ENCODE measurements at regions not wholly inside any gene's neighbourhood (a gene's known extent, or its start where the extent isn't known, plus 50 kb on each side); places are given as distances from the start of the nearest gene placed in this dataset.
A peak's percentile ranks its signal among the peaks of the same experiment; 100 is the strongest.
"Not testable (repeated sequence)": the region's sequence is repeated elsewhere in the genome, so short reads cannot be mapped to it uniquely, and the experiment has no call there.

- no peak for DNase-seq
Measured at GRCh38 chr4:79850626-79851025, 222.4 kb downstream of the ANTXR2 start.

- DNase-seq: no peak
Measured at GRCh38 chr4:79848329-79848728, 224.7 kb downstream of the ANTXR2 start.

- DNase-seq: no peak
Measured at GRCh38 chr4:79847411-79847810, 225.6 kb downstream of the ANTXR2 start.

DNA sequence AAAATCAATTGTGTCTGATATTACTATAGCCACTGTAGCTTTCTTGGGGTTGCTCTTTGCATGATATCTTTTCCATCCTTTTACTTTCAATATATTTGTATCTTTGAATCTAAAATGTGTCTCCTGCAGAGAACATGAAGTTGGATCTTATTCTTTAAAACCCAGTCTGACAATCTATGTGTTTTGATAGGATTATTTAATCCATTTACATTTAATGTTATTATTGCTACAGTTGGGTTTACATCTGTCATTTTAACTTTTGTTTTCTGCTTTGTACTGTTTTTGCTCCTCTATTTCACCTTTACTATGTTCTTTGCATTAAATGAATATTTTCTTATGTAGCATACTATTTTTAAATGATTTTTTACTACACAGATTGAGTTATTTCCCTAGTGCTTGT is 230.9 kb downstream of the ANTXR2 start:
- DNase-seq: no peak

DNA sequence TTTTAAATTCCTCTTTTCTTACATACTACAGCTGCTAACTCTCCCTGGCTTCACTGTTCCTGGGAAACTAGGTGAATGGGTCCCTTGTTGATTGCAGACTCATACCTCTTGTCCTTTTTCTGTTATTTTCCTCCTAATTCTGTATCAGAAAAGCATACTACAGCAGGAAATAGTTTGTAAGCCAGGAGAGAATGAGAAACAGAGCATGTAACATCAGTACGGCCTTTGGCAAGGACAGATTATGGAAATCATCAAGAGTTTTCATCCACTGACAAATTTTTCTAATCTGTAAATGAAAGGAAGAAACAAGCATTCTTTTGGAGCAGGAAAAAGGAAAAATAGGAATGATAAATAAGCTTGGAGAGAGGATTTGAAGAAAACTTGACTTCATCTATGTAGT is 239.2 kb downstream of the ANTXR2 start:
- no peak for DNase-seq

DNA sequence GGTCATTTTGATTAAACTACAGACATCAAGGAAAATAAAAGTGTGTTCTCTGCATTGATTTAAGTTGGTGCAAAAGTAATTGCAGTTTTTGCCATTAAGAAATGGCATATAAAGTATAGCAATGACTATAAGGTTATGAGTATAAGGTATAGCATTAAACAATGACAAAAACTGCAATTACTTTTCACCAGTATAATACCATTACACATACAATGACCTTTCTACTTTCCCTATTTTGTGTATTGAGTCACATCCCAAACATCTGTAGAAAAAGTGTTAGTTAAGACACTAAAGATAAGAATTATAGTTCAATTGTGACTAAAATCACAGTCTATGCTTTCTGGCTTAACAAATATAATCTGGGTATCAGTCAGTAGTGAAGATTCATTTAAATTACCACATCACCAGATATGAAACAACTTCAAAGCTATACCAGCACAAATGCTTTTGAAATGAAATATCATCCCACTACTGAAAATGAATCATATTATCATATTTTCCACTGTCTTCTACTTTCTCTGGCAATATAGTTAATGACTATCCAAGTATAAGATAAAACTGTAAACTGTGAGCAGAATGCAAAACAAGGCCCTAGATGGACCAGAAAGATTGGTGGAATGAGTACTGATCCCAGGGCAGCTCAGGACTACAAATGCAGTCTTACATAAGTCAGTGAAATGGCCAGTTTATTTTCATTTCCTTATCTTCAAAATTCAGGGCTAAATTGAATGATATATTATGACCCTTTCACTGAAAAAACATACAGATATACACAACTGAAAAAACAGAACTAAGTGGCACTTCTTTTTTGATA is 241.1 kb downstream of the ANTXR2 start:
- DNase-seq: no peak

DNA sequence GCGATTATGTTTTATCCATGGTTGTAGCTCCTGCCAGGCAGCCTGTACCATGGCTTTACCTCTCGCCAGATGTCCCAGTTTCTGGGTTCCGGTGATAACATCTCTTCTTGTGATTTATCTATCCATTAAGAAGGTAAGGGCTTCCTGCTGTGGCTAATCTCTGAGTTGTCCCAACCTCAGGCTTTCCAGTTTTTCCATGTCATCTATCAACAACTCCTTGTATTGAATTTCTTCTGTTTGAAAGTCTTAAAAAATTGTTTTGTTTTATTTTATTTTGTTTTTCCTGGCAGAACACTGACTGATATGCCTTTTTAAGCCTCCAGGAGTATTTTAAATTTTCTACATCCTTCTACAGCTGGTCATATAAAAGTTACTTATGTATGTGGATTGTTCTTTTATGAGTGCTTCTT is 241.9 kb downstream of the ANTXR2 start:
- DNase-seq: no peak

- no peak for DNase-seq
Measured at GRCh38 chr4:79827283-79827682, 245.7 kb downstream of the ANTXR2 start.

- peak; percentile 33 for DNase-seq
Measured at GRCh38 chr4:79823148-79823763, 249.8 kb downstream of the ANTXR2 start.

DNA sequence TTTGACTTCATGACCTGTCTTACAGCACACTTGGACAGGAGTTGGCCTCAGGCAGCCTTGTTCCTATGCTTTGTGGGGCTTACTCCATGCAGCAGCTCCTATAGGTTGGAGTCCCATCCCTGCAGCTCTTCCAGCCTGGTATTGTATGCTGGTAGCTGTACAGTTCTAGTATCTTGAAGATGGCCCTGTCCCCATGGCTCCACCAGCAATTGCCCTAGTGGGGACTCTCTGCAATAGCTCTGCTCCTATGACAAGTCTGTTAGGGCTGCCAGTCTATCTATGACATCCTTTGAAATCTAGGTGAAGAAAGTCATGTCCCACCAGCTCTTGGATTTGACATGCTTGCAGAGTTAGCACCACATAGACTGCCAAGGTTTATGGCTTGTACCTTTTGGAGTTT is 252.6 kb downstream of the ANTXR2 start:
- DNase-seq: no peak

DNA sequence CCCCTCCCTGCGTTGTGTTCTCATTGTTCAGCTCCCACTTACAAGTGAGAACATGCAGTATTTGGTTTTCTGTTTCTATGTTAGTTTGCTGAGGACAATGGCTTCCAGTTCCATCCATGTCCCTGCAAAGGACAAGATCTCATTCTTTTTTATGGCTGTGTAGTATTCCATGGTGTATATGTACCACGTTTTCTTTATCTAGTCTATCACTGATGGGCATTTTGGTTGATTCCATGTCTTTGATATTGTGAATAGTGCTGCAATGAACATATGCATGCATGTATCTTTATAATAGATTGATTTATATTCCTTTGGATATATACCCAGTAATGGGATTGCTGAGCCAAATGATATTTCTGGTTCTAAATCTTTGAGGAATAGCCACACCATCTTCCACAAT is 265.1 kb downstream of the ANTXR2 start:
- DNase-seq: not testable (repeated sequence)

GRCh38 chr4:79798047-79798446 is 275.0 kb downstream of the ANTXR2 start:
- DNase-seq: no peak

- DNase-seq: no peak
Measured at GRCh38 chr4:79796948-79797347, 276.1 kb downstream of the ANTXR2 start.

DNA sequence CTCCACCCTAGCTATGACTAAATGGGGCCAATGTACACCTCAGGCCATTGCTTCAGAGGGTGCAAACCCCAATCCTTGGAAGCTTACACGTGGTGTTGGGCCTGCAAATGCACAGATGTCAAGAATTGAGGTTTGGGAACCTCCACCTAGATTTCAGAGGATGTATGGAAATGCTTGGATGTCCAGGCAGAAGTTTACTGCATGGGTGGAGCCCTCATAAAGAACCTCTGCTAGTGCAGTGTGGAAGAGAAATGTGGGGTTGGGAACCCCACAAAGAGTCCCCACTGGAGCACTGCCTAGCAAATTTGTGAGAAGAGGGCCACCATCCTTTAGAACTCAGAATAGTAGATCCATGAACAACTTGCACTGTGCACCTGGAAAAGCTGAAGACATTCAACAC is 284.1 kb downstream of the ANTXR2 start:
- no peak for DNase-seq

- no peak for DNase-seq
Measured at GRCh38 chr4:79780129-79780528, 292.9 kb downstream of the ANTXR2 start.

- no peak for DNase-seq
Measured at GRCh38 chr4:79772510-79772909, 300.5 kb downstream of the ANTXR2 start.

DNA sequence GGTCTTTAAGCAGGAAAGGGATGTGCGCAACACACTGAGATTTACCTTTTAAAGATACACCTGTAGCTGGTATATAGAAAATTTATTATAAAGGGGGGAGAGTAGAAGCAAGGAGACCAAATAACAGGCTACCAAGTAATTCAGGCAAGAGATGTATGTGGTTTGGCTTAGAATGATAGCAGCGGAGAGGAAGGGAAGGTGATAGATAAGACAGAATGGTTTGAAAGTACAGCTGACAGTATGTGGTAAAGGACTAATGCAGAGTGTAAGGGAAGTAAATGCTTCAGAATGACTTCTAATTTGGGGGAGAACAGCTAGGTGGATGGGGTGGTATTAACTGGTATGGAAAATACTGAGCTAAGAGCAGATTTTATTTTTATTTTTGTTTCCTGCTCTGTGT is 308.9 kb downstream of the ANTXR2 start:
- no peak for DNase-seq

DNA sequence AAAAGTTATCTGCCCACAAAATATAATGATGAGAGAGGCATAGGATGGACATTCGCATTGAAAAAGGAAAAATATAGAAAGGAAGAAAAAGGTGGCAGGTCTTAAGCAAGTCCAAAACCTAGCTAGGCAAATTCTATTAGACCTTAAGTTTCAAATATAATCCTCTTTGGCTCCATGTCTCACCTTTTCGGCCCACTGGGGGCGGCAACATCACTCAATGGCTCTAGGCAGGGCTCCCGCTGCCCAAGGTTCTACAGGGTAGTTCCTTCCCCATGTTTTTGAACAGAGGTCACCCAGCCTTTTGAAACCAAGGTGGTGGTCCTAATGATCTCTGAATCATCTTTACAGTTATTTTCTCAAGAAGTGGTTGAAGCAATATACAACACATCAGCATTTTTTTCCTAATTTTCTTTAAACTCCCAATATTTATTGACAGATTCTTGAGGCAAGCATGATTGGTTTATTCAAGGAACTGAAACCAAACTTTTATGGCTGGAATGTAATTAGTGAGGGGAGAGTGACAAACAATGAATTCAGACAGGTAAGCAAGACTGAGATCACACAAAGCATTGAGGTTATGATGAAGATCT is 309.4 kb downstream of the ANTXR2 start:
- DNase-seq: no peak

DNA sequence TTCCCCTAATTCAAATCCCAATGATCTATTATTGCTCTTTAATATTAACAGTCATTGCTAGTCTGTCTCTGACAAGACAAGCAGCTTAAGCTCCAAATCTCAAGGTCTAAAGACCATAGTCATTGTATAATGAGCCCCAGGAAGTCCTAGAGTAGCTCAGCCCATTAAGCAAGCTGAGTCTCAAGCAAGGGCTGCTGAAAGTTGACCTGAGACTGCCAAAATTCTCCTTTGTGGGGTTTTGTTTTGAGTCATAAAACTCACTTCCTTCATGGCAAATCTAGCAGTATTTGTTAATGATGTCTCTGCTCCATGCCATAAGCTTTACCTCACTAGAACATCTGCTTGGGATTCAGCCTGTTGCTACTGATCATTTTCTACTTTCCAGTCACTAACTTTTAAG is 313.2 kb downstream of the ANTXR2 start:
- DNase-seq: no peak

- peak; percentile 21 for DNase-seq
Measured at GRCh38 chr4:79757600-79757999, 315.4 kb downstream of the ANTXR2 start.

- no peak for DNase-seq
Measured at GRCh38 chr4:79756140-79756895, 316.7 kb downstream of the ANTXR2 start.

DNA sequence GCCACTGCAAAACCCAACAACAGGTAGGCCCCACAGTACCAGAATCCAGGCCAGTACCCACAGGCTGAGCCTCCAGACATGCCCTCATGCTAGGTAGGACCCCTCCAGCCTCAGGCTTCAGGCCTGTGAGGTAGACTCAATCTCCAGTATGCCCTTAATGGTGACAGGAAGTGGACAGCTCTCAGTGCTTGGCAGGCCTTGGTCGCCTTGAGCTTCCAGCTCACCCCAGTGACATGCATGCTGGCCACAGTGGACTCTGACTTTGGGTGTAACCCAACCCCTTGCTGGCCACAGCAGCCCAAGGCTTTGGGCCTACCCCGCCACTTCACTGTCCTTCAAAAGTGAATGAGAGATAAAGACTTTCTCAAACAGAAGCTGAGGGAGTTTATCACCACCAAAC is 324.2 kb downstream of the ANTXR2 start:
- no peak for DNase-seq

DNA sequence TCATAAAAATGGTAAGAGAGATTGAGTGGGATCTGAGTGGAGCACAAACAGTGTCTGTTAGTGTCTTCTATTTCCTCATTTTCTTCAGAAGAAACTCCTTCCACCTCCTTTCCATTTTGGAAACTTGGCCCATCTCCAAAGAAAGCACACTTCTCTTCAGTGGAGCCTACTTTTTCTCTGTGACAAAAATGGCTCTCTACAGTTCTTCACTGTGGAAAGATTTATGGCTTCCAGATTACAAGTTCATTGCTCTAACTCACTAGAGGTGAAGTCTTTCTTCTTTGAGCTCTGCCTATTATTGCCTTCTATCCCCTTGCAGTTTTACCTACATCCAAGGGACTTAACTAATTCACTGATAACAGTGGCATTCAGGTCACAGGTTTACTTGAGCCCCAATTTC is 325.8 kb downstream of the ANTXR2 start:
- no peak for DNase-seq

- DNase-seq: no peak
Measured at GRCh38 chr4:79743014-79743413, 330.0 kb downstream of the ANTXR2 start.

Measured in fibroblast of skin of right quadriceps (primary cell).